ENCODE measurements at regions not wholly inside any gene's neighbourhood (a gene's known extent, or its start where the extent isn't known, plus 50 kb on each side); places are given as distances from the start of the nearest gene placed in this dataset.

GRCh38 chr11:29353833-29354232 lies 663.0 kb downstream of the KCNA4 start:
- TF ChIP-seq MAX (IDR thresholded peaks at IDR 0.05) (no peak), EP300 (IDR thresholded peaks at IDR 0.05; ENCODE audit: borderline replicate concordance) (no peak), TCF12 (IDR thresholded peaks at IDR 0.05; ENCODE audit: low read depth) (no peak), EGR1 (IDR thresholded peaks at IDR 0.05) (no peak), CEBPB (IDR thresholded peaks at IDR 0.05) (no peak), REST (IDR thresholded peaks at IDR 0.05; ENCODE audit: low read depth) (no peak), RAD21 (IDR thresholded peaks at IDR 0.05; ENCODE audit: low read depth) (no peak)

Measured in Ishikawa (cell line).